ACC112 (cell line): ENCODE measurements at regions not wholly inside any gene's neighbourhood (a gene's known extent, or its start where the extent isn't known, plus 50 kb on each side); places are given as distances from the start of the nearest gene placed in this dataset.
"Not testable (repeated sequence)": the region's sequence is repeated elsewhere in the genome, so short reads cannot be mapped to it uniquely, and the experiment has no call there.

Source experiments
- H2AFZ ChIP-seq: fragments of 200-600 bp; sonication (generic); one replicate; pipeline ENCODE4 v1.6.0; 2017; ENCODE audit warnings: antibody characterized with exemption, low read length; ENCODE audit not compliant: unreplicated experiment
- H3K27ac ChIP-seq: fragments of 200-600 bp; sonication (generic); 2 replicates; pipeline ENCODE4 v1.5.1; 2014; ENCODE audit warnings: low read depth, mild to moderate bottlenecking, antibody characterized with exemption, low read length, moderate library complexity
- H3K27me3 ChIP-seq: fragments of 200-600 bp; sonication (generic); 2 replicates; pipeline ENCODE4 v1.6.1; 2014; ENCODE audit warnings: mild to moderate bottlenecking, antibody characterized with exemption, low read length, moderate library complexity, mixed read lengths; ENCODE audit not compliant: insufficient read depth
- H3K36me3 ChIP-seq: fragments of 200-600 bp; sonication (generic); 2 replicates; pipeline ENCODE4 v1.6.1; 2016; ENCODE audit warnings: mild to moderate bottlenecking, antibody characterized with exemption, low read length, moderate library complexity, mixed read lengths; ENCODE audit not compliant: insufficient read depth
- H3K4me1 ChIP-seq: fragments of 200-600 bp; sonication (generic); one replicate; pipeline ENCODE4 v1.6.1; 2016; ENCODE audit warnings: low read length, mixed read lengths; ENCODE audit not compliant: insufficient read depth, unreplicated experiment, control insufficient read depth
- H3K4me3 ChIP-seq: fragments of 200-600 bp; sonication (generic); 2 replicates; pipeline ENCODE4 v1.5.1; 2014; ENCODE audit warnings: mild to moderate bottlenecking, low read depth, low read length
- H3K79me2 ChIP-seq: fragments of 200-600 bp; sonication (generic); one replicate; pipeline ENCODE4 v1.6.0; 2016; ENCODE audit warnings: low read length; ENCODE audit not compliant: control insufficient read depth, unreplicated experiment, insufficient read depth

- Histone ChIP-seq H3K27me3 (no peaks in the 10 kb centered on the region), H3K36me3 (no peaks in the 10 kb centered on the region), H3K4me1 (peaks cover 11% of the 10 kb centered on the region), H2AFZ (peak overlapping the region; percentile 23), H3K27ac (no peak overlapping the region), H3K79me2 (no peaks in the 10 kb centered on the region), H3K4me3 (no peak overlapping the region)
These were observed 311.3 kb upstream of the SOX9 start for GRCh38 chr17:71809537-71809936.

- H3K27me3 ChIP-seq, H3K4me3 ChIP-seq, H3K36me3 ChIP-seq, H3K79me2 ChIP-seq, H2AFZ ChIP-seq, H3K27ac ChIP-seq: not testable (repeated sequence)
- H3K4me1 ChIP-seq: peaks cover 11% of the 10 kb centered on the region
These were observed 307.0 kb upstream of the SOX9 start for GRCh38 chr17:71813861-71814260.

- no peaks in the 10 kb centered on the region for H3K36me3 ChIP-seq
- no peaks in the 10 kb centered on the region for H3K79me2 ChIP-seq
- H2AFZ ChIP-seq: no peak overlapping the region
- H3K4me3 ChIP-seq: no peak overlapping the region
- no peak overlapping the region for H3K27ac ChIP-seq
- H3K27me3 ChIP-seq: 0 out of 2 replicates have a peak, but pooled peaks cover 4% of the 10 kb centered on the region
- no peaks in the 10 kb centered on the region for H3K4me1 ChIP-seq
These were observed 299.3 kb upstream of the SOX9 start for GRCh38 chr17:71821511-71821910.

- Histone ChIP-seq H3K4me3 (no peak overlapping the region), H3K4me1 (peaks cover 8% of the 10 kb centered on the region), H3K36me3 (no peaks in the 10 kb centered on the region)
These were observed 296.1 kb upstream of the SOX9 start for GRCh38 chr17:71824671-71825070.

GRCh38 chr17:71825687-71826086, 295.1 kb upstream of the SOX9 start:
- Histone ChIP-seq H2AFZ (no peak overlapping the region), H3K27me3 (peaks cover 12% of the 10 kb centered on the region), H3K4me1 (peaks cover 8% of the 10 kb centered on the region), H3K4me3 (no peak overlapping the region), H3K36me3 (no peaks in the 10 kb centered on the region), H3K79me2 (no peaks in the 10 kb centered on the region), H3K27ac (no peak overlapping the region)

More at GRCh38 chr17:71824671-71825070, 296.1 kb upstream of the SOX9 start:
- Histone ChIP-seq H2AFZ (no peak overlapping the region), H3K27me3 (peaks cover 12% of the 10 kb centered on the region), H3K27ac (no peak overlapping the region), H3K79me2 (no peaks in the 10 kb centered on the region)

GRCh38 chr17:71828182-71828596, 292.6 kb upstream of the SOX9 start:
- Histone ChIP-seq H3K4me3 (no peak overlapping the region), H3K27me3 (peaks cover 12% of the 10 kb centered on the region), H3K27ac (no peak overlapping the region), H2AFZ (no peak overlapping the region), H3K4me1 (peaks cover 8% of the 10 kb centered on the region), H3K36me3 (no peaks in the 10 kb centered on the region), H3K79me2 (no peaks in the 10 kb centered on the region)

- peaks cover 12% of the 10 kb centered on the region for H3K27me3 ChIP-seq
- H3K4me1 ChIP-seq: peaks cover 8% of the 10 kb centered on the region
- H3K36me3 ChIP-seq: no peaks in the 10 kb centered on the region
- H3K4me3 ChIP-seq: no peak overlapping the region
- H3K27ac ChIP-seq: no peak overlapping the region
- H3K79me2 ChIP-seq: no peaks in the 10 kb centered on the region
- H2AFZ ChIP-seq: no peak overlapping the region
These were observed 290.0 kb upstream of the SOX9 start for GRCh38 chr17:71830866-71831265.

GRCh38 chr17:71842986-71843385, 277.8 kb upstream of the SOX9 start:
- H3K36me3 ChIP-seq: no peaks in the 10 kb centered on the region
- H3K27ac ChIP-seq: no peak overlapping the region
- no peaks in the 10 kb centered on the region for H3K27me3 ChIP-seq

GRCh38 chr17:71845337-71845736, 275.5 kb upstream of the SOX9 start:
- H3K27ac ChIP-seq: no peak overlapping the region
- H3K4me1 ChIP-seq: no peaks in the 10 kb centered on the region
- no peaks in the 10 kb centered on the region for H3K36me3 ChIP-seq
- no peak overlapping the region for H3K4me3 ChIP-seq
- H2AFZ ChIP-seq: no peak overlapping the region
- no peaks in the 10 kb centered on the region for H3K79me2 ChIP-seq
- no peaks in the 10 kb centered on the region for H3K27me3 ChIP-seq

More at GRCh38 chr17:71842986-71843385, 277.8 kb upstream of the SOX9 start:
- H2AFZ ChIP-seq: no peak overlapping the region
- H3K4me1 ChIP-seq: no peaks in the 10 kb centered on the region
- H3K79me2 ChIP-seq: no peaks in the 10 kb centered on the region
- H3K4me3 ChIP-seq: no peak overlapping the region

- no peaks in the 10 kb centered on the region for H3K27me3 ChIP-seq
- no peaks in the 10 kb centered on the region for H3K36me3 ChIP-seq
- H3K4me1 ChIP-seq: no peaks in the 10 kb centered on the region
- no peak overlapping the region for H3K27ac ChIP-seq
- H2AFZ ChIP-seq: no peak overlapping the region
- H3K4me3 ChIP-seq: no peak overlapping the region
- H3K79me2 ChIP-seq: no peaks in the 10 kb centered on the region
These were observed 274.2 kb upstream of the SOX9 start for GRCh38 chr17:71846561-71847110.

- H2AFZ ChIP-seq: no peak overlapping the region
These were observed 270.7 kb upstream of the SOX9 start for GRCh38 chr17:71849783-71850768.

More at GRCh38 chr17:71849783-71850768, 270.7 kb upstream of the SOX9 start:
- no peak overlapping the region for H3K4me3 ChIP-seq
- H3K36me3 ChIP-seq: no peaks in the 10 kb centered on the region
- H3K4me1 ChIP-seq: no peaks in the 10 kb centered on the region
- no peak overlapping the region for H3K27ac ChIP-seq
- H3K27me3 ChIP-seq: no peaks in the 10 kb centered on the region
- no peaks in the 10 kb centered on the region for H3K79me2 ChIP-seq
